Esophagus squamous epithelium (tissue), 4 donors: ENCODE measurements at regions not wholly inside any gene's neighbourhood (a gene's known extent, or its start where the extent isn't known, plus 50 kb on each side); places are given as distances from the start of the nearest gene placed in this dataset.

Experiments
- CTCF ChIP-seq, 6 experiments: fragments of 450-650 bp in 4 of 6; fragments of 200-600 bp in 2 of 6; sonication (generic) in 2 of 6; IDR thresholded peaks; one replicate each; pipeline ENCODE4 v1.5.1; 2016 to 2019; ENCODE audit warnings: antibody characterized with exemption in 6 of 6, mild to moderate bottlenecking in 4 of 6, moderate library complexity in 4 of 6
- POLR2A ChIP-seq, 4 donors: fragments of 450-650 bp; IDR thresholded peaks; one replicate each; pipeline ENCODE4 v1.6.1; 2017; ENCODE audit warnings: antibody characterized with exemption in 4 of 4, mild to moderate bottlenecking in 4 of 4, moderate library complexity in 3 of 4

DNA sequence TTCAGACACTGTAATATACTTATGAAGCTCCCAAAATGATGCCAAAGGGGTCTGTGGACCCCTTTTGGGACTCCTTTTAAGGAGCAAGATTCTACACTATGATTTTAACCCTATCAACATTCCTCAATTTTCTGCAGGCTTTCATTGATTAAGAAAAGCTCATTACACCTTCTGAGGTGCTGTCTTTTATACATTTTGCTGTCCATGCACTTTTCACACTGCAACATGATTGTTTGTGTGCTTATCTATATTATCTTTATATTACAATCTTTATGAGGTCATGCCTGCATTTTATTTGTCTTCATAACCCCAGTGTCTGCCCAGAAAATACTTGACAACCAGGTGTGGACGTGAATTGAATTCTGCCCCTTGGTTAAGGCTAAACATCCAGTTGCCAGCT is 482.6 kb upstream of the ZFHX3 start:
- no peak for TF ChIP-seq CTCF (IDR thresholded peaks at IDR 0.05)
- no peak for TF ChIP-seq POLR2A (IDR thresholded peaks at IDR 0.05)
